CD4-positive, alpha-beta T cell (primary cell): ENCODE measurements at regions not wholly inside any gene's neighbourhood (a gene's known extent, or its start where the extent isn't known, plus 50 kb on each side); places are given as distances from the start of the nearest gene placed in this dataset.

Experiments used
- ATAC-seq: fragments of 200-7000 bp; cut with Tn5 transposase; one replicate; pipeline ENCODE4 v1.10.0; 2022; ENCODE audit warnings: mild to moderate bottlenecking; ENCODE audit not compliant: poor library complexity
- CTCF ChIA-PET: fragments of 350-600 bp; sonication (Branson Sonifier 250); formaldehyde crosslinking; loops from one replicate; lab custom pipeline; 2021; ENCODE audit warnings: antibody characterized with exemption, inconsistent platforms; lab: Charles Lee
- POLR2A ChIA-PET: fragments of 350-600 bp; sonication (Branson Sonifier 250); formaldehyde crosslinking; loops from one replicate; lab custom pipeline; 2021; ENCODE audit warnings: antibody characterized with exemption, inconsistent platforms; lab: Charles Lee
- DNase-seq, 14 experiments: peaks; one replicate each; pipeline ENCODE4 v3.0.0-alpha.2; 2013 to 2020; ENCODE audit warnings: mixed read lengths in 2 of 14
- H3K27ac ChIP-seq, 2 donors: one replicate each; pipeline versions ENCODE4 v1.5.1 to v1.7.0; 2013; ENCODE audit warnings: low read length in 2 of 2, low read depth in 1 of 2, mild to moderate bottlenecking in 1 of 2
- H3K27me3 ChIP-seq, 2 experiments: 1 replicate in 1 of 2; 2 replicates in 1 of 2; pipeline versions ENCODE4 v1.6.1 to v1.7.0; 2013; ENCODE audit warnings: low read length in 2 of 2, control low read depth in 1 of 2, mild to moderate bottlenecking in 1 of 2, moderate library complexity in 1 of 2; ENCODE audit not compliant: insufficient read depth in 2 of 2, control insufficient read depth in 1 of 2
- H3K36me3 ChIP-seq: one replicate; pipeline ENCODE4 v1.6.1; 2013; ENCODE audit warnings: low read length, control low read depth; ENCODE audit not compliant: insufficient read depth
- H3K4me1 ChIP-seq: one replicate; pipeline ENCODE4 v1.6.1; 2013; ENCODE audit warnings: low read length, control low read depth; ENCODE audit not compliant: insufficient read depth
- H3K4me3 ChIP-seq: one replicate; pipeline ENCODE4 v1.5.1; 2013; ENCODE audit warnings: mild to moderate bottlenecking, low read length, moderate library complexity
- H3K9me3 ChIP-seq, 2 experiments: 1 replicate in 1 of 2; 2 replicates in 1 of 2; pipeline versions ENCODE4 v1.6.1 to v1.7.0; 2013; ENCODE audit warnings: low read length in 2 of 2, mild to moderate bottlenecking in 2 of 2, control low read depth in 1 of 2, moderate library complexity in 1 of 2; ENCODE audit not compliant: control insufficient read depth in 1 of 2, insufficient read depth in 1 of 2
- H3K27ac Mint-ChIP-seq: one replicate; pipeline ENCODE4 v1.8.0; 2020; ENCODE audit warnings: mixed read lengths
- H3K27me3 Mint-ChIP-seq: one replicate; pipeline ENCODE4 v1.8.0; 2021; ENCODE audit warnings: mixed read lengths
- H3K36me3 Mint-ChIP-seq: one replicate; pipeline ENCODE4 v1.8.0; 2021; ENCODE audit warnings: low read depth, mixed read lengths
- H3K4me1 Mint-ChIP-seq: one replicate; pipeline ENCODE4 v1.8.0; 2021; ENCODE audit warnings: low read depth, mixed read lengths
- H3K4me3 Mint-ChIP-seq: one replicate; pipeline ENCODE4 v1.8.0; 2020; ENCODE audit warnings: mild to moderate bottlenecking, mixed read lengths
- H3K9me3 Mint-ChIP-seq: one replicate; pipeline ENCODE4 v1.8.0; 2020; ENCODE audit warnings: mixed read lengths
- intact Hi-C, 2 experiments: fragments of 100-400 bp; cut with DNase I in 1 of 2; cut with micrococcal nuclease in 1 of 2; formaldehyde crosslinking; loops; one replicate each; pipeline versions ENCODE4 v1.15.1 to v1.9.0; 2023 to 2025; cut with DNase I, micrococcal nuclease
- TF ChIP-seq, protein P1 (sequence below): fragments of 200-600 bp; IDR thresholded peaks from one replicate; pipeline ENCODE4 v1.8.0; 2022; ENCODE audit warnings: antibody characterized with exemption, mild to moderate bottlenecking

DNA sequence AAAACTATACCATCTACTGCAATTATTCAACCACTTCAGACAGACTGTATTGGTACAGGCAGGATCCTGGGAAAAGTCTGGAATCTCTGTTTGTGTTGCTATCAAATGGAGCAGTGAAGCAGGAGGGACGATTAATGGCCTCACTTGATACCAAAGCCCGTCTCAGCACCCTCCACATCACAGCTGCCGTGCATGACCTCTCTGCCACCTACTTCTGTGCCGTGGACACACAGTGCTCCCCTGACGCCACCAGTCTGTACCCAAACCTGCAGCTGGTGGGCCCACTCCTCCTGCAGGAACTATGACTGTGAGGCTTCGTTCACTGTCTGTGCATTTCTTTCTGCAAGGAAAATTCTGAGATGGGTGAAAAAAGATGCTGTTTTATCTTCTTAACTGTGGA, 284.7 kb downstream of the DAD1 start:
- ATAC-seq: no peak
- Histone ChIP-seq H3K9me3 (no peaks in the 10 kb centered on the region), H3K36me3 (no peaks in the 10 kb centered on the region), H3K4me1 (no peaks in the 10 kb centered on the region), H3K4me3 (peak overlapping the region; percentile 35), H3K27me3 (no peaks in the 10 kb centered on the region), H3K27ac (no peak overlapping the region)
- Mint-ChIP-seq H3K4me3 (peak overlapping the region; percentile 80), H3K27ac (no peak overlapping the region), H3K36me3 (no peaks in the 10 kb centered on the region), H3K27me3 (no peaks in the 10 kb centered on the region), H3K4me1 (no peaks in the 10 kb centered on the region), H3K9me3 (no peaks in the 10 kb centered on the region)
- no peak for DNase-seq
- TF ChIP-seq, protein P1, sequence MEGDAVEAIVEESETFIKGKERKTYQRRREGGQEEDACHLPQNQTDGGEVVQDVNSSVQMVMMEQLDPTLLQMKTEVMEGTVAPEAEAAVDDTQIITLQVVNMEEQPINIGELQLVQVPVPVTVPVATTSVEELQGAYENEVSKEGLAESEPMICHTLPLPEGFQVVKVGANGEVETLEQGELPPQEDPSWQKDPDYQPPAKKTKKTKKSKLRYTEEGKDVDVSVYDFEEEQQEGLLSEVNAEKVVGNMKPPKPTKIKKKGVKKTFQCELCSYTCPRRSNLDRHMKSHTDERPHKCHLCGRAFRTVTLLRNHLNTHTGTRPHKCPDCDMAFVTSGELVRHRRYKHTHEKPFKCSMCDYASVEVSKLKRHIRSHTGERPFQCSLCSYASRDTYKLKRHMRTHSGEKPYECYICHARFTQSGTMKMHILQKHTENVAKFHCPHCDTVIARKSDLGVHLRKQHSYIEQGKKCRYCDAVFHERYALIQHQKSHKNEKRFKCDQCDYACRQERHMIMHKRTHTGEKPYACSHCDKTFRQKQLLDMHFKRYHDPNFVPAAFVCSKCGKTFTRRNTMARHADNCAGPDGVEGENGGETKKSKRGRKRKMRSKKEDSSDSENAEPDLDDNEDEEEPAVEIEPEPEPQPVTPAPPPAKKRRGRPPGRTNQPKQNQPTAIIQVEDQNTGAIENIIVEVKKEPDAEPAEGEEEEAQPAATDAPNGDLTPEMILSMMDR: no peak
- ChIA-PET POLR2A (no interaction called here), CTCF (no interaction called here)
- intact Hi-C loops: no loop called here

- Mint-ChIP-seq H3K27ac (peak overlapping the region; percentile 70), H3K9me3 (no peaks in the 10 kb centered on the region), H3K36me3 (no peaks in the 10 kb centered on the region), H3K27me3 (no peaks in the 10 kb centered on the region), H3K4me3 (peak overlapping the region; percentile 80), H3K4me1 (no peaks in the 10 kb centered on the region)
- intact Hi-C loops: no loop called here
- CTCF ChIA-PET: no interaction called here
- no peaks in the 10 kb centered on the region for H3K9me3 ChIP-seq
- no peaks in the 10 kb centered on the region for H3K4me1 ChIP-seq
- ATAC-seq: no peak
- H3K36me3 ChIP-seq: no peaks in the 10 kb centered on the region
- peak overlapping the region; percentile 35 for H3K4me3 ChIP-seq
- TF ChIP-seq, protein P1: no peak
- H3K27me3 ChIP-seq: no peaks in the 10 kb centered on the region
- H3K27ac ChIP-seq: no peak overlapping the region
- peak in 2 of 14 experiments; percentile 13 to 17 for DNase-seq
- POLR2A ChIA-PET: no interaction called here
Measured at GRCh38 chr14:22303589-22304195, 285.3 kb downstream of the DAD1 start.

DNA sequence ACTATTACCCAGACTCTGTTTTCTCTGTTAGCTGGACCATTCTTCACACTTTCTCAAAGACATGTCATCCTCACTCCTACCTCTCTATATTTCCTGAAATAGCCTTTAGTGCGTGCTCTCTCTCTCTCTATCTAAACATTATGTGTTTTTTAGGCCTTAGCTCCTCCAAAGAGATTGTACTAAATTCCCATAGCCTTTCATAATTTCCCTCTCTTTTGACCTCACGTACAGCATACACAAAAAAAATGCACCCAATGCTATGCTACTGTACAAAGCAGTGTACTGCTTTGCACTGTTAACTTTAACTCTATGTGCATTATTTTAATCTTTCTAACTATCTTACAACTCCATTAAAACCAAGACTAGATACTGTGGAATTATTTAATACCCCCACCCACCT, 288.4 kb downstream of the DAD1 start:
- Mint-ChIP-seq H3K9me3 (no peaks in the 10 kb centered on the region), H3K4me1 (no peaks in the 10 kb centered on the region), H3K36me3 (no peaks in the 10 kb centered on the region), H3K4me3 (no peak overlapping the region), H3K27ac (no peak overlapping the region), H3K27me3 (no peaks in the 10 kb centered on the region)
- ChIA-PET POLR2A (no interaction called here), CTCF (no interaction called here)
- Histone ChIP-seq H3K4me1 (no peaks in the 10 kb centered on the region), H3K4me3 (no peak overlapping the region), H3K27ac (no peak overlapping the region), H3K9me3 (no peaks in the 10 kb centered on the region), H3K27me3 (no peaks in the 10 kb centered on the region), H3K36me3 (no peaks in the 10 kb centered on the region)
- DNase-seq (no peak), ATAC-seq (no peak)
- TF ChIP-seq, protein P1: no peak
- intact Hi-C loops: no loop called here
